ENCODE measurements at regions not wholly inside any gene's neighbourhood (a gene's known extent, or its start where the extent isn't known, plus 50 kb on each side); places are given as distances from the start of the nearest gene placed in this dataset.

DNA sequence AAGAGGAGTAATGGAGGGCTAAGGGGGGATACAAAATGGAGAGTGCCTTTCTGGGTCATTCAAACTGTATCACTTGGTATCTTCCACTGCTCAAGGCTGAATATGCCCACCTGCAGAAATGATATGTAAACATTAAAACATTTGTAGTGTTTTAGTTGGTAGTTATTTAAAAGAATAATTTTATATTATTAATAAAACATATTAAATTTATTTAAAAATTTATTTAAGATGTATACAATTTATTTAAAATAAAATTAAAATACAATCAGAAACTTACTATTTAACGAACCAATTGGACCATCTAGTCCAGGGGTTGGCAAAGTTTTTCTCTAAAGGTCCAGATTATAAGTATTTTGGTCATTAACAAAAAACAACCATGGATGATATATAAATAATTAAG is 308.5 kb downstream of the PLK2 start:
- H2AK5ac ChIP-seq (ENCODE audit: low read depth, low read length) = no peak overlapping the region
- no peak overlapping the region for H3K14ac ChIP-seq (ENCODE audit: insufficient read length)
- ChIA-PET CTCF (ENCODE audit: partially characterized antibody) (no interaction called here), POLR2A (ENCODE audit: partially characterized antibody) (no interaction called here)
- H3K9ac ChIP-seq (replicated peaks in 1 of 4; ENCODE audit: extremely low read depth in 1 of 4, low read depth in 3 of 4, low read length in 3 of 4) = no peak overlapping the region
- no peak overlapping the region for H4K5ac ChIP-seq (ENCODE audit: insufficient read length, low read depth, low read length)
- no peaks in the 10 kb centered on the region for H3K79me1 ChIP-seq (ENCODE audit: low read depth, low read length)
- H3K4ac ChIP-seq (replicated peaks; ENCODE audit: insufficient read length, low read depth, low read length) = no peak overlapping the region
- H3K27ac ChIP-seq (ENCODE audit: low read depth, low read length) = no peak overlapping the region
- H2BK15ac ChIP-seq (ENCODE audit: low read length) = no peak overlapping the region
- no peaks in the 10 kb centered on the region for H3K79me2 ChIP-seq (ENCODE audit: control insufficient read depth in 1 of 2, insufficient read depth in 2 of 2, low read length in 2 of 2)
- H2BK5ac ChIP-seq (ENCODE audit: low read depth, low read length) = no peak overlapping the region
- no peak overlapping the region for H2BK12ac ChIP-seq (ENCODE audit: low read depth, low read length)
- H3K23me2 ChIP-seq (ENCODE audit: low read depth, low read length) = no peaks in the 10 kb centered on the region
- no peaks in the 10 kb centered on the region for H3K27me3 ChIP-seq (replicated peaks in 1 of 4; ENCODE audit: control insufficient read depth in 3 of 4, extremely low read depth in 1 of 4, insufficient read depth in 3 of 4, low read length in 3 of 4)
- H2BK20ac ChIP-seq (ENCODE audit: low read length) = no peak overlapping the region
- no peaks in the 10 kb centered on the region for H3K4me1 ChIP-seq (replicated peaks in 1 of 4; ENCODE audit: control insufficient read depth in 3 of 4, insufficient read depth in 4 of 4, low read length in 3 of 4)
- no peaks in the 10 kb centered on the region for H4K20me1 ChIP-seq (replicated peaks in 1 of 2; ENCODE audit: control insufficient read depth in 1 of 2, insufficient read depth in 2 of 2, low read length in 2 of 2)
- no peak overlapping the region for H3K23ac ChIP-seq (ENCODE audit: insufficient read length)
- DNase-seq (ENCODE audit: low read depth in 1 of 2, low spot score in 2 of 2) (no peak), FAIRE-seq (no peak)
- no peaks in the 10 kb centered on the region for H3K9me3 ChIP-seq (ENCODE audit: insufficient read depth in 2 of 2, low read depth in 1 of 2, low read length in 1 of 2)
- no peak overlapping the region for H3K56ac ChIP-seq (replicated peaks; ENCODE audit: insufficient read length, low read depth, low read length)
- no peak overlapping the region for H2BK120ac ChIP-seq (replicated peaks; ENCODE audit: low read depth, low read length)
- no peak overlapping the region for H3K4me3 ChIP-seq (ENCODE audit: extremely low read depth in 1 of 4, insufficient read depth in 2 of 4, low read depth in 3 of 4, low read length in 4 of 4)
- TF ChIP-seq, protein P1, sequence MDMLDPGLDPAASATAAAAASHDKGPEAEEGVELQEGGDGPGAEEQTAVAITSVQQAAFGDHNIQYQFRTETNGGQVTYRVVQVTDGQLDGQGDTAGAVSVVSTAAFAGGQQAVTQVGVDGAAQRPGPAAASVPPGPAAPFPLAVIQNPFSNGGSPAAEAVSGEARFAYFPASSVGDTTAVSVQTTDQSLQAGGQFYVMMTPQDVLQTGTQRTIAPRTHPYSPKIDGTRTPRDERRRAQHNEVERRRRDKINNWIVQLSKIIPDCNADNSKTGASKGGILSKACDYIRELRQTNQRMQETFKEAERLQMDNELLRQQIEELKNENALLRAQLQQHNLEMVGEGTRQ (IDR thresholded peaks at IDR 0.05; ENCODE audit: low read length) = no peak
- no peak for TF ChIP-seq SP2 (IDR thresholded peaks at IDR 0.05; ENCODE audit: low read length)
- TF ChIP-seq, protein P2, sequence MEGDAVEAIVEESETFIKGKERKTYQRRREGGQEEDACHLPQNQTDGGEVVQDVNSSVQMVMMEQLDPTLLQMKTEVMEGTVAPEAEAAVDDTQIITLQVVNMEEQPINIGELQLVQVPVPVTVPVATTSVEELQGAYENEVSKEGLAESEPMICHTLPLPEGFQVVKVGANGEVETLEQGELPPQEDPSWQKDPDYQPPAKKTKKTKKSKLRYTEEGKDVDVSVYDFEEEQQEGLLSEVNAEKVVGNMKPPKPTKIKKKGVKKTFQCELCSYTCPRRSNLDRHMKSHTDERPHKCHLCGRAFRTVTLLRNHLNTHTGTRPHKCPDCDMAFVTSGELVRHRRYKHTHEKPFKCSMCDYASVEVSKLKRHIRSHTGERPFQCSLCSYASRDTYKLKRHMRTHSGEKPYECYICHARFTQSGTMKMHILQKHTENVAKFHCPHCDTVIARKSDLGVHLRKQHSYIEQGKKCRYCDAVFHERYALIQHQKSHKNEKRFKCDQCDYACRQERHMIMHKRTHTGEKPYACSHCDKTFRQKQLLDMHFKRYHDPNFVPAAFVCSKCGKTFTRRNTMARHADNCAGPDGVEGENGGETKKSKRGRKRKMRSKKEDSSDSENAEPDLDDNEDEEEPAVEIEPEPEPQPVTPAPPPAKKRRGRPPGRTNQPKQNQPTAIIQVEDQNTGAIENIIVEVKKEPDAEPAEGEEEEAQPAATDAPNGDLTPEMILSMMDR (IDR thresholded peaks at IDR 0.05; ENCODE audit: control extremely low read depth in 1 of 3, insufficient read depth in 1 of 3, low read depth in 1 of 3, low read length in 3 of 3) = no peak
- TF ChIP-seq TAF1 (IDR thresholded peaks at IDR 0.05; ENCODE audit: low read depth, low read length) = no peak
- TF ChIP-seq, protein P3, sequence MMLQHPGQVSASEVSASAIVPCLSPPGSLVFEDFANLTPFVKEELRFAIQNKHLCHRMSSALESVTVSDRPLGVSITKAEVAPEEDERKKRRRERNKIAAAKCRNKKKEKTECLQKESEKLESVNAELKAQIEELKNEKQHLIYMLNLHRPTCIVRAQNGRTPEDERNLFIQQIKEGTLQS (IDR thresholded peaks at IDR 0.05; ENCODE audit: insufficient read depth, low read depth, low read length) = no peak
- no peak for TF ChIP-seq RNF2 (IDR thresholded peaks at IDR 0.05; ENCODE audit: borderline replicate concordance, low read depth, low read length, missing control alignments, poor library complexity, severe bottlenecking)
- TF ChIP-seq MAFK (IDR thresholded peaks at IDR 0.05; ENCODE audit: low read depth, low read length) = no peak
- no peak overlapping the region for H4K91ac ChIP-seq (replicated peaks; ENCODE audit: insufficient read length, low read length)
- H3K36me3 ChIP-seq (ENCODE audit: control insufficient read depth in 2 of 4, insufficient read depth in 4 of 4, low read length in 3 of 4) = no peaks in the 10 kb centered on the region
- H2AFZ ChIP-seq (ENCODE audit: low read length) = no peak overlapping the region
- H3K18ac ChIP-seq (ENCODE audit: extremely low read depth, low read length) = no peak overlapping the region
- H4K8ac ChIP-seq (ENCODE audit: extremely low read depth, insufficient read depth, low read length) = no peak overlapping the region
- no peak overlapping the region for H3K4me2 ChIP-seq (ENCODE audit: insufficient read depth in 1 of 2, low read depth in 2 of 2, low read length in 2 of 2)
- 100% methylated on average over 1 of the region's 1 CpG; no CpG with 5 or more reads in 1 of the 2 experiments for WGBS, 2 experiments (ENCODE audit: extremely low coverage in 1 of 2, insufficient coverage in 1 of 2, insufficient read length in 1 of 2, insufficient replicate concordance in 2 of 2, low coverage in 1 of 2, low lambda C conversion rate in 2 of 2, missing lambda C conversion rate in 1 of 2)

Measured in H1 (cell line).